Activated naive CD4-positive, alpha-beta T cell treated with anti-CD3 and anti-CD28 coated beads, Interleukin-2, amount 50 U/mL, for 24 hours (primary cell): ENCODE measurements at regions not wholly inside any gene's neighbourhood (a gene's known extent, or its start where the extent isn't known, plus 50 kb on each side); places are given as distances from the start of the nearest gene placed in this dataset.

Experiments used
- H3K27ac Mint-ChIP-seq: one replicate; pipeline ENCODE4 v1.8.0; 2021; ENCODE audit warnings: mild to moderate bottlenecking, mixed read lengths
- H3K27me3 Mint-ChIP-seq: one replicate; pipeline ENCODE4 v1.8.0; 2021; ENCODE audit warnings: mixed read lengths
- H3K36me3 Mint-ChIP-seq: one replicate; pipeline ENCODE4 v1.8.0; 2021; ENCODE audit warnings: mixed read lengths
- H3K4me1 Mint-ChIP-seq: one replicate; pipeline ENCODE4 v1.8.0; 2021; ENCODE audit warnings: mixed read lengths
- H3K4me3 Mint-ChIP-seq: one replicate; pipeline ENCODE4 v1.8.0; 2021; ENCODE audit warnings: mild to moderate bottlenecking, mixed read lengths
- H3K9me3 Mint-ChIP-seq: one replicate; pipeline ENCODE4 v1.8.0; 2021; ENCODE audit warnings: mixed read lengths

DNA sequence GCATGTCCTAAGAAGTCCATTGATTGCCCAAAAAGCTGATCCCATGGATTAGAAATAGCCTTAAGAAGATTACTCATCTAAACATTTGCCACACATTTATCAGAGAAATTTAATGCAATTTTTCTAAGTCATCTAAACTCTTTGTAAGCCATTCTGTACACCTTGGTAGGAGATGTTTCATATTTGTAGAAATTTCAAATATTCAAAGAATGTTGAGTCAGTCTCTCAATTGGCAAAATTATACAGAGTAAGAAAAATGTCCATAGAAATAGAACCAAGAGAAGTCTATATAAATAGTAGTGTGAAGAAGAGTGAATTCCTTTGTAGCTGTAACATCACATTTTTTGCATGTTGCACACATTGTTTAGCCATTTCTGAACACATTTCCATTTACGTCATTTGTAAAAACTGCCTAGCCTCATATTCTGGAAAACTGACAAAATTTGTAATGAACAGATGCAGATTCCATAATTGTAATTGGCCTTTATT lies 128.6 kb downstream of the MSTN start:
- H3K27ac Mint-ChIP-seq: no peak overlapping the region
- peaks cover 9% of the 10 kb centered on the region for H3K27me3 Mint-ChIP-seq
- no peak overlapping the region for H3K4me3 Mint-ChIP-seq
- no peaks in the 10 kb centered on the region for H3K9me3 Mint-ChIP-seq
- no peaks in the 10 kb centered on the region for H3K36me3 Mint-ChIP-seq
- no peaks in the 10 kb centered on the region for H3K4me1 Mint-ChIP-seq

DNA sequence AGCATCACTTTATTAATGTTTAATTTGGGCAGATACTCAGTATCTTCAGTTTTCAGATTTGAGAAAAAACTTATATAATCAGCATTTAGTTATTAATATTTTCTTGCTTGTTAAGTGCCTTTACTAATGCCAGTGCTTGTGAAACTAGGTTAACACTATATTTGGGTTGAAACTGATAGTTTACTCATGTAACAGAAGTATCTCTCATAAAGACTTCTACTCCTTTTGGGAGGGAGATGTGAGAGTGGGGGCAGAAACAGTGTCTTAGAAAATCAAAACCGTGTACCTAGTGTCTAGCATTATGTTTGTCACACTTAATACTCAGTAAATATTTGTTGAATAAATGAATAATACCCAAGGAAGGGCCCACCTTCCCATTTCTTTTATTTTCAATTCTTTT lies 129.5 kb downstream of the MSTN start:
- H3K27me3 Mint-ChIP-seq: peaks cover 9% of the 10 kb centered on the region
- no peaks in the 10 kb centered on the region for H3K36me3 Mint-ChIP-seq
- H3K4me3 Mint-ChIP-seq: no peak overlapping the region
- H3K27ac Mint-ChIP-seq: no peak overlapping the region
- no peaks in the 10 kb centered on the region for H3K9me3 Mint-ChIP-seq
- H3K4me1 Mint-ChIP-seq: no peaks in the 10 kb centered on the region

DNA sequence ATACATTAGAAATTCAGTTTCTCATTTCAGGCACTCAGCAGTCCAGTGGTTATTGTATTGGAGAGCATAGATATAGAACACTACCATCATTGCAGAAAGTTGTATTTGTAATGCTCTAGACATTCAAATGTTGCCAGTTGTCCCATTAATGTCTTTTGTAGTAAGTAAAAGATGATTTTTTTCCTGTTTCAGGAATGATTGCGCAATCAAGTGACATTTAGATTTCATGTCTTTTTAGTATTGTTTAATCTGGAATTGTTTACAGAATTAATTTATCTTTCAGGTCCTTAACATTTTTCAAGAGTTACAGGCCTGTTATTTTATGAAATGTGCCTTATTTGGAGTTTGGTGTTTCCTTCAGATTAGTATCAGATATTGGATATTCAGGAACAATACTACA lies 134.7 kb downstream of the MSTN start:
- Mint-ChIP-seq H3K27me3 (peaks cover 3% of the 10 kb centered on the region), H3K36me3 (no peaks in the 10 kb centered on the region), H3K9me3 (no peaks in the 10 kb centered on the region), H3K27ac (no peak overlapping the region), H3K4me3 (no peak overlapping the region), H3K4me1 (no peaks in the 10 kb centered on the region)
